Right cardiac atrium (tissue), 5 donors: ENCODE measurements at regions not wholly inside any gene's neighbourhood (a gene's known extent, or its start where the extent isn't known, plus 50 kb on each side); places are given as distances from the start of the nearest gene placed in this dataset.
"Not testable (repeated sequence)": the region's sequence is repeated elsewhere in the genome, so short reads cannot be mapped to it uniquely, and the experiment has no call there.

Source experiments
- ATAC-seq, 2 donors: fragments of 200-7000 bp; cut with Tn5 transposase; one replicate each; pipeline versions ENCODE4 v1.8.0 to v1.9.1; 2020; ENCODE audit warnings: moderate library complexity in 2 of 2, mild to moderate bottlenecking in 1 of 2
- DNase-seq, 3 donors: peaks; one replicate each; pipeline ENCODE4 v3.0.0-alpha.2; 2020
- H3K27ac ChIP-seq: one replicate; pipeline ENCODE4 v1.5.1; 2013; ENCODE audit warnings: mild to moderate bottlenecking, low read length, control low read depth, moderate library complexity
- H3K27me3 ChIP-seq: one replicate; pipeline ENCODE4 v1.6.1; 2013; ENCODE audit not compliant: control insufficient read depth, insufficient read depth
- H3K4me1 ChIP-seq: one replicate; pipeline ENCODE4 v1.6.1; 2013; ENCODE audit warnings: low read length; ENCODE audit not compliant: control insufficient read depth, insufficient read depth
- H3K4me3 ChIP-seq: one replicate; pipeline ENCODE4 v1.5.1; 2013; ENCODE audit warnings: low read length, control low read depth
- H3K9me3 ChIP-seq: one replicate; pipeline ENCODE4 v1.6.1; 2013; ENCODE audit warnings: low read length; ENCODE audit not compliant: control insufficient read depth
- WGBS: extraction: QIAGEN DNeasy Blood & Tissue Kit; methylation state at CpG from one replicate; pipeline ENCODE4 v1.1.7; 2013; 5-methylcytosine and 5-hydroxymethylcytosine counted together
- intact Hi-C, 4 donors: fragments of 100-400 bp; cut with DNase I; formaldehyde crosslinking; loops; one replicate each; pipeline versions ENCODE4 v1.11.0 to v1.14.0; 2022 to 2023
- donor health status: healthy with polysubstance abuse.
- donor health status: DM: no; HTN: yes; CAD: no.
- donor health status: DM: no; HTN: no; CAD: no.
- donor health status: DM: no; HTN: yes; CAD: no; lungs with severe emphysema.
- donor health status: DM: yes; HTN: yes; CAD: no.

DNA sequence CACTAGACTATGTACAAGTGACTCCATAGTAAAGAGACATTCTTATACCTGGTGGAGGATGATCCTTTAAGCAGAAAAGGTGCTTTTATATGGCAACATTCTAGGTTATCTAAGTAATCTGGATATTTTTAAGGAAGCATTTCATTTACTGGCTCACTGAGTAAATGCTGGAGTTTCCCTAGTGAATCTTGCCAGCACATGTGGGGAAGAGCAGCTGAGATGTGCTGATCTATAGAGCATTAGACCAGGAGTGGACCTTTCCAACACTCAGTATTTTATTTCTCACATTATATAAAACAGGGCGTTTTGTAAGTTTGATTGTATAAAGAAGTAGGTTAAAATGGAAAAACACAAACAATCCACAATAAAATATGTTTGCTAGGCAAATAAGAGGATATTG lies 478.5 kb downstream of the ATP23 start:
- ATAC-seq (no peak), DNase-seq (no peak)
- Histone ChIP-seq H3K9me3 (no peaks in the 10 kb centered on the region), H3K4me1 (no peaks in the 10 kb centered on the region), H3K4me3 (no peak overlapping the region), H3K27me3 (no peaks in the 10 kb centered on the region), H3K27ac (no peak overlapping the region)
- intact Hi-C loops, result no loop called here
- 69% methylated on average over 1 of the region's 1 CpG for WGBS

DNA sequence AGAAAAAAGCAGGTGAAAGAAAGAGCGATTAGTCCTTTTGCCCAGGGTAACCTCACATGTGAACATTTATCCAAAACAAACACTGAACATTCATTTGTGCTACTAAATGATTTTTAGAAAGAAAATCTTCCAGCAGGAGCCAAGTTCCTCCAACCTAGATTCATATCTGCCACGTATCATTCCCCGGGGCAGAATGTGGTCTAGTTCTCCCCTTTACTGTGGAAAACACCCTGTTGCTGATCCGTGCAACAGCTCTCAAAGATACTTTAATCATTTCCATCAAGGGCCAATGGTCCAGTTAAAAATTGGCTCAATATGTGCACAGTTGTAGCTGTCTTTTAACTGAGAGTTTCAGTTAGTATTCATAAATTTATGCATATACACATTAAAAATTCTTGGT lies 479.1 kb downstream of the ATP23 start:
- ATAC-seq, result no peak
- H3K27ac ChIP-seq, result no peak overlapping the region

GRCh38 chr12:58421990-58422389 lies 480.6 kb downstream of the ATP23 start:
- 93% methylated on average over 3 of the region's 3 CpGs for WGBS
- ATAC-seq (no peak), DNase-seq (no peak)

More for the DNA sequence above, 479.1 kb downstream of the ATP23 start:
- Histone ChIP-seq H3K4me3 (no peak overlapping the region), H3K9me3 (no peaks in the 10 kb centered on the region), H3K4me1 (no peaks in the 10 kb centered on the region), H3K27me3 (no peaks in the 10 kb centered on the region)
- intact Hi-C loops, result no loop called here
- no peak for DNase-seq
- 66% methylated on average over 4 of the region's 4 CpGs for WGBS

GRCh38 chr12:58424735-58425392 lies 483.5 kb downstream of the ATP23 start:
- no peaks in the 10 kb centered on the region for H3K27me3 ChIP-seq
- no peaks in the 10 kb centered on the region for H3K9me3 ChIP-seq
- no peak overlapping the region for H3K27ac ChIP-seq
- peaks cover 4% of the 10 kb centered on the region for H3K4me1 ChIP-seq
- no peak overlapping the region for H3K4me3 ChIP-seq
- WGBS, result 44% methylated on average over 1 of the region's 1 CpG
- intact Hi-C loops, result no loop called here
- ATAC-seq (no peak), DNase-seq (no peak)

More at GRCh38 chr12:58421990-58422389, 480.6 kb downstream of the ATP23 start:
- no peak overlapping the region for H3K4me3 ChIP-seq
- intact Hi-C loops, result no loop called here
- no peaks in the 10 kb centered on the region for H3K9me3 ChIP-seq
- H3K4me1 ChIP-seq, result peaks cover 4% of the 10 kb centered on the region
- H3K27me3 ChIP-seq, result no peaks in the 10 kb centered on the region
- H3K27ac ChIP-seq, result no peak overlapping the region

GRCh38 chr12:58425481-58426392 lies 484.4 kb downstream of the ATP23 start:
- DNase-seq (peak; percentile 35 to 71 (median 41)), ATAC-seq (peak; percentile 60 to 75)
- WGBS, result 33% methylated on average over 6 of the region's 6 CpGs
- H3K4me1 ChIP-seq, result peaks cover 4% of the 10 kb centered on the region
- no peak overlapping the region for H3K4me3 ChIP-seq
- intact Hi-C loops, result no loop called here
- H3K27ac ChIP-seq, result peak overlapping the region; percentile 3
- H3K9me3 ChIP-seq, result no peaks in the 10 kb centered on the region
- H3K27me3 ChIP-seq, result no peaks in the 10 kb centered on the region

DNA sequence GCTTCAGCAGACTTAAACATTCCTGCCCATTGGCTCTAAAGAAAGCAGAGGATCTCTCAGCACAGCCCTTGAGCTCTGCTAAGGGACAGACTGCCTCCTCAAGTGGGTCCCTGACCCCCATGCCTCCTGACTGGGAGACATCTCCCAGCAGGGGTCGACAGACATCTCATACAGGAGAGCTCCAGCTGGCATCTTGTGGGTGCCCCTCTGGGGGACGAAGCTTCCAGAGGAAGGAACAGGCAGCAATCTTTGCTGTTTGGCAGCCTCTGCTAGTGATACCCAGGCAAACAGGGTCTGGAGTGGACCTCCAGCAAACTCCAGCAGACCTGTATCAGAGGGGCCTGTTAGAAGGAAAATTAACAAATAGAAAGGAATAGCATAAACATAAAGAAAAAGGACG lies 485.1 kb downstream of the ATP23 start:
- H3K4me1 ChIP-seq, H3K27ac ChIP-seq, intact Hi-C loops, ATAC-seq, H3K9me3 ChIP-seq, H3K27me3 ChIP-seq, H3K4me3 ChIP-seq, DNase-seq: not testable (repeated sequence)
- 82% methylated on average over 3 of the region's 3 CpGs for WGBS

DNA sequence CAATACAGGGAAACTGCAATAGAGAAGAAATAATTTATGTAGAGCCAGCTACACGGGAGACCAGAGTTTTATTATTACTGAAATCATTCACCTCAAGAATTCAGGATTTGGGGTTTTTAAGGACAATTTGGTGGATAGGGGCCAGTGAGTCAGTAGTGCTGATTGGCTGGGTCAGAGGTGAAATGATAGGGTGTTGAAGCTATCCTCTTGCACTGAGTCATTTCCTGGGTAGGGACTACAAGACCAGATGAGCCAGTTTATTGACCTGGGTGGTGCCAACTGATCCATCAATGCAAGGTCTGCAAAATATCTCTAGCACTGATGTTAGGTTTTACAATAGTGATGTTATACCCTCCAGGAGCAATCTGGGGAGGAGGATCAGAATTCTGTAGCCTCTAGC lies 486.3 kb downstream of the LRIG3 start:
- no peaks in the 10 kb centered on the region for H3K4me1 ChIP-seq
- no peak overlapping the region for H3K4me3 ChIP-seq
- intact Hi-C loops, result loop anchor here in 1 of 4 donors (10.0 kb wide), 1 partner anchor 89 kb away; no protein-coding TSS in a partner anchor
- H3K27ac ChIP-seq, result no peak overlapping the region
- 80% methylated on average over 1 of the region's 1 CpG for WGBS
- H3K9me3 ChIP-seq, result no peaks in the 10 kb centered on the region
- DNase-seq, result no peak
- ATAC-seq, result no peak
- no peaks in the 10 kb centered on the region for H3K27me3 ChIP-seq

DNA sequence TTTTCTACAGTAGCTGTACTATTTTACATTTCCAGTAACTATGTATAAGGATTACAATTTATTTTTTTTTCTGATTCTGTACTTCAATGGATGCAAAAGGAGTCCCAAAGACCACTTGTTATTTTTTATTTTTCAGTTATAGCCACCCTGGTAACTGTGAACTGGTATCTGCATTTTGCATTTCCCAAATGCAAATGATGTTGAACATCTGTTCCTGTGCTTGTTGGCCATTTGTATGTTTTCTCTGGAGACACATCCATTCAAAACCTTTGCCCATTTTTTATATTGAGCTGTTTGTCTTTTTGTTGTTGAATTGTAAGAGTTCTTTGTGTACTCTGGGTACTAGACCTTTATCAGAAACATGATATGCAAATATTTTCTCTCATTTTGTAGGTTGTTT lies 485.6 kb downstream of the LRIG3 start:
- H3K27ac ChIP-seq, result no peak overlapping the region
- H3K27me3 ChIP-seq, result no peaks in the 10 kb centered on the region
- H3K9me3 ChIP-seq, result no peaks in the 10 kb centered on the region
- ATAC-seq, result no peak
- DNase-seq, result no peak
- no peak overlapping the region for H3K4me3 ChIP-seq
- intact Hi-C loops, result loop anchor here in 1 of 4 donors (10.0 kb wide), 1 partner anchor 90 kb away; no protein-coding TSS in a partner anchor
- H3K4me1 ChIP-seq, result no peaks in the 10 kb centered on the region

DNA sequence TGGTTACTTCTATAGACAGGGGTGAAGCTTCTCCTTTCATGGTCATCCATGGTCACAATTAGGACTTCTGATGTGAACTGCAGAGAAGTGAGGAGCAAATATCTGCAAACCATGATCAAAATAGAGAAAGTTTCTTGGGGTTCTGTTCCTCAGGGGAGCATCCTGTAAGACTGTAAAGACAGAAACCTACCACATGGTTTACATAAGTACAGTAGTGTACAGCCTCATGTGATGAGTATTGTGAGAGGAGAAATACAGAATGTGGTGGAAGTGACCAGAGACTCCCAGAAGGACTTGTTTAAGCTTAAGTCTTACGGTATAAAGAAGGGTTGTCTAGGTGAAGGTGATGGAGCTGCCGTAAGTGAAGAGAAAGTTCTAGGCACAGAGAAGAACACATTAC lies 484.7 kb downstream of the LRIG3 start:
- H3K9me3 ChIP-seq, result no peaks in the 10 kb centered on the region
- intact Hi-C loops, result loop anchor here in 1 of 4 donors (10.0 kb wide), 1 partner anchor 91 kb away; no protein-coding TSS in a partner anchor
- H3K4me1 ChIP-seq, result no peaks in the 10 kb centered on the region
- H3K4me3 ChIP-seq, result no peak overlapping the region
- no peak overlapping the region for H3K27ac ChIP-seq
- H3K27me3 ChIP-seq, result no peaks in the 10 kb centered on the region
- 95% methylated on average over 2 of the region's 2 CpGs for WGBS
- ATAC-seq (no peak), DNase-seq (no peak)

DNA sequence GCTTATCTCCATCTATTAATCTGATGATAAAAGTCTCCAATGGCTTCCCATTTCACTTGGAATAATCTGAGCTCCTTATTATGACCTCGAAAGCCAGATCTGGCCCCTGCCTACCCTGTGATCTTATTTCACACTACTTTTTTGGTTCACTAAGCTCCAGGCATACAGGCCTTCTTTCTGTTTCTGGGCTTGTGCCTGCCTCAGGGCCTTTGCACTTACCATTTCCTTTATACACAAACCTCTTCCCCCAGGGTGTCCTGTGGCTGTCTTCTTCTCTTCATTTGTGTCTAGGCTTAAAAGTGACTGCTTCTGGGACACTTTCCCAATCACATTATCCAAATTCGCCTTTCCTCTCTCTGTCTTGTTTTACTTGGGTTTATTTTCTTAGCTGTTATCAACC lies 478.8 kb downstream of the LRIG3 start:
- DNase-seq (no peak), ATAC-seq (no peak)
- Histone ChIP-seq H3K4me3 (no peak overlapping the region), H3K27ac (no peak overlapping the region), H3K27me3 (no peaks in the 10 kb centered on the region), H3K4me1 (no peaks in the 10 kb centered on the region), H3K9me3 (no peaks in the 10 kb centered on the region)
- WGBS, result 89% methylated on average over 2 of the region's 2 CpGs
- intact Hi-C loops, result no loop called here

- ATAC-seq, result peak; percentile 14 to 40
- Histone ChIP-seq H3K4me1 (no peaks in the 10 kb centered on the region), H3K27me3 (no peaks in the 10 kb centered on the region), H3K9me3 (no peaks in the 10 kb centered on the region), H3K4me3 (no peak overlapping the region), H3K27ac (no peak overlapping the region)
- intact Hi-C loops, result no loop called here
- DNase-seq, result no peak
Observed at GRCh38 chr12:58443273-58443980, 476.9 kb downstream of the LRIG3 start.
